Ishikawa (cell line): ENCODE measurements at regions not wholly inside any gene's neighbourhood (a gene's known extent, or its start where the extent isn't known, plus 50 kb on each side); places are given as distances from the start of the nearest gene placed in this dataset.

ENCODE experiments used
- EP300 ChIP-seq: IDR thresholded peaks from 2 replicates; pipeline ENCODE4 v1.6.1; 2012; ENCODE audit warnings: borderline replicate concordance
- TAF1 ChIP-seq: IDR thresholded peaks from 2 replicates; pipeline ENCODE4 v1.6.1; 2012; ENCODE audit warnings: low read depth, mild to moderate bottlenecking
- TF ChIP-seq, protein P1 (sequence below): IDR thresholded peaks from 2 replicates; pipeline ENCODE4 v1.6.1; 2012; ENCODE audit warnings: low read depth, mild to moderate bottlenecking

DNA sequence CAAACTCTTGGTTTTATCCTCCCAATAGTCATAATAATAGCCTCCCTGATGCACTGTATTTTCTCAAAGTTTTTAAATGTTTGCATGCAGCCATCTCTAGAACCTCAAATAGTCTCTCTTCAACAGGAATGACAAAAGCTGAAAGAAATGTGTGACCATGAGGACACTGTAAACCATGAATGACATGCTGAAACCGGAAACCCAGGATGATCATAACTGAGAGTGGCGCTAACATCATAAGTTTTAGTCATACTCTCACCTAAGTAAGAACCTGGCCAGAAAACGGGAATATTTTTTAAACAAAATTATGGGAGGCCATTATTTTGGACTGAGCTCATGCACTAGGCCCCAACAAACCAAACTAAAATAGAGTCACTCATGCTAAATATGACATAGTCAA lies 278.4 kb upstream of the STXBP5 start:
- TF ChIP-seq TAF1 (no peak), EP300 (no peak)
- TF ChIP-seq, protein P1, sequence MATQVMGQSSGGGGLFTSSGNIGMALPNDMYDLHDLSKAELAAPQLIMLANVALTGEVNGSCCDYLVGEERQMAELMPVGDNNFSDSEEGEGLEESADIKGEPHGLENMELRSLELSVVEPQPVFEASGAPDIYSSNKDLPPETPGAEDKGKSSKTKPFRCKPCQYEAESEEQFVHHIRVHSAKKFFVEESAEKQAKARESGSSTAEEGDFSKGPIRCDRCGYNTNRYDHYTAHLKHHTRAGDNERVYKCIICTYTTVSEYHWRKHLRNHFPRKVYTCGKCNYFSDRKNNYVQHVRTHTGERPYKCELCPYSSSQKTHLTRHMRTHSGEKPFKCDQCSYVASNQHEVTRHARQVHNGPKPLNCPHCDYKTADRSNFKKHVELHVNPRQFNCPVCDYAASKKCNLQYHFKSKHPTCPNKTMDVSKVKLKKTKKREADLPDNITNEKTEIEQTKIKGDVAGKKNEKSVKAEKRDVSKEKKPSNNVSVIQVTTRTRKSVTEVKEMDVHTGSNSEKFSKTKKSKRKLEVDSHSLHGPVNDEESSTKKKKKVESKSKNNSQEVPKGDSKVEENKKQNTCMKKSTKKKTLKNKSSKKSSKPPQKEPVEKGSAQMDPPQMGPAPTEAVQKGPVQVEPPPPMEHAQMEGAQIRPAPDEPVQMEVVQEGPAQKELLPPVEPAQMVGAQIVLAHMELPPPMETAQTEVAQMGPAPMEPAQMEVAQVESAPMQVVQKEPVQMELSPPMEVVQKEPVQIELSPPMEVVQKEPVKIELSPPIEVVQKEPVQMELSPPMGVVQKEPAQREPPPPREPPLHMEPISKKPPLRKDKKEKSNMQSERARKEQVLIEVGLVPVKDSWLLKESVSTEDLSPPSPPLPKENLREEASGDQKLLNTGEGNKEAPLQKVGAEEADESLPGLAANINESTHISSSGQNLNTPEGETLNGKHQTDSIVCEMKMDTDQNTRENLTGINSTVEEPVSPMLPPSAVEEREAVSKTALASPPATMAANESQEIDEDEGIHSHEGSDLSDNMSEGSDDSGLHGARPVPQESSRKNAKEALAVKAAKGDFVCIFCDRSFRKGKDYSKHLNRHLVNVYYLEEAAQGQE, result no peak
